ENCODE measurements at regions not wholly inside any gene's neighbourhood (a gene's known extent, or its start where the extent isn't known, plus 50 kb on each side); places are given as distances from the start of the nearest gene placed in this dataset.

GRCh38 chr1:38781872-38782617, 77.5 kb downstream of the RRAGC start:
- H3K4me3 ChIP-seq (replicated peaks; ENCODE audit: low read depth, low read length): no peak overlapping the region

GRCh38 chr1:38780133-38780532, 79.4 kb downstream of the RRAGC start:
- no peaks in the 10 kb centered on the region for H3K36me3 ChIP-seq (ENCODE audit: control insufficient read depth, insufficient read depth, low read length)
- DNase-seq (ENCODE audit: extremely low read depth, insufficient read length): no peak
- H3K27me3 ChIP-seq (replicated peaks; ENCODE audit: control insufficient read depth, insufficient read depth, low read length): peaks cover 4% of the 10 kb centered on the region
- no peak overlapping the region for H3K4me3 ChIP-seq (replicated peaks; ENCODE audit: low read depth, low read length)
- TF ChIP-seq, protein P1, sequence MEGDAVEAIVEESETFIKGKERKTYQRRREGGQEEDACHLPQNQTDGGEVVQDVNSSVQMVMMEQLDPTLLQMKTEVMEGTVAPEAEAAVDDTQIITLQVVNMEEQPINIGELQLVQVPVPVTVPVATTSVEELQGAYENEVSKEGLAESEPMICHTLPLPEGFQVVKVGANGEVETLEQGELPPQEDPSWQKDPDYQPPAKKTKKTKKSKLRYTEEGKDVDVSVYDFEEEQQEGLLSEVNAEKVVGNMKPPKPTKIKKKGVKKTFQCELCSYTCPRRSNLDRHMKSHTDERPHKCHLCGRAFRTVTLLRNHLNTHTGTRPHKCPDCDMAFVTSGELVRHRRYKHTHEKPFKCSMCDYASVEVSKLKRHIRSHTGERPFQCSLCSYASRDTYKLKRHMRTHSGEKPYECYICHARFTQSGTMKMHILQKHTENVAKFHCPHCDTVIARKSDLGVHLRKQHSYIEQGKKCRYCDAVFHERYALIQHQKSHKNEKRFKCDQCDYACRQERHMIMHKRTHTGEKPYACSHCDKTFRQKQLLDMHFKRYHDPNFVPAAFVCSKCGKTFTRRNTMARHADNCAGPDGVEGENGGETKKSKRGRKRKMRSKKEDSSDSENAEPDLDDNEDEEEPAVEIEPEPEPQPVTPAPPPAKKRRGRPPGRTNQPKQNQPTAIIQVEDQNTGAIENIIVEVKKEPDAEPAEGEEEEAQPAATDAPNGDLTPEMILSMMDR (IDR thresholded peaks at IDR 0.05; ENCODE audit: insufficient read depth, low read length, poor library complexity, severe bottlenecking): no peak

More at GRCh38 chr1:38781872-38782617, 77.5 kb downstream of the RRAGC start:
- TF ChIP-seq, protein P1 (IDR thresholded peaks at IDR 0.05; ENCODE audit: insufficient read depth, low read length, poor library complexity, severe bottlenecking): no peak
- peaks cover 4% of the 10 kb centered on the region for H3K27me3 ChIP-seq (replicated peaks; ENCODE audit: control insufficient read depth, insufficient read depth, low read length)
- H3K36me3 ChIP-seq (ENCODE audit: control insufficient read depth, insufficient read depth, low read length): no peaks in the 10 kb centered on the region
- no peak for DNase-seq (ENCODE audit: extremely low read depth, insufficient read length)

GRCh38 chr1:38779491-38779890, 80.1 kb downstream of the RRAGC start:
- no peak for DNase-seq (ENCODE audit: extremely low read depth, insufficient read length)
- TF ChIP-seq, protein P1 (IDR thresholded peaks at IDR 0.05; ENCODE audit: insufficient read depth, low read length, poor library complexity, severe bottlenecking): no peak
- peaks cover 4% of the 10 kb centered on the region for H3K27me3 ChIP-seq (replicated peaks; ENCODE audit: control insufficient read depth, insufficient read depth, low read length)
- no peaks in the 10 kb centered on the region for H3K36me3 ChIP-seq (ENCODE audit: control insufficient read depth, insufficient read depth, low read length)
- H3K4me3 ChIP-seq (replicated peaks; ENCODE audit: low read depth, low read length): no peak overlapping the region

DNA sequence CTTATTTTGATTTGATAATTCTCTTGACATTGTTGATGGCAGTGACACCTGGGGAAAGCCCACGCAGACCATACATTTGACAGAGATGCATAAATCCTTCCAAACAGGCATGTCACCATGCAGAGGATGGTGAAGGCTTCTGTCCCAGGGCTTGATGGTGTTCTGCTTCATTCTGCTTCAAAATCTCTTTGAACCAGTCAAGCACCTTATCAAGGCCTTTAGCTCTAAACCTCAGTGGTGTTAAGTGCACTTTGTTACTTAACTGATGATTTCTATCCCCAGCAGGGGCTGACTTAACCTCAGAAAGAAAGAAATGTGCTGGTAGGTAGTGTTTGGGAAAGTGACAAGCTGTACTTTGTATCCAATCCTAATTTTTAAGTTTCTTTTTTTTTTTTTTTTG, 81.1 kb downstream of the RRAGC start:
- DNase-seq (ENCODE audit: extremely low read depth, insufficient read length): no peak
- no peaks in the 10 kb centered on the region for H3K36me3 ChIP-seq (ENCODE audit: control insufficient read depth, insufficient read depth, low read length)
- TF ChIP-seq, protein P1 (IDR thresholded peaks at IDR 0.05; ENCODE audit: insufficient read depth, low read length, poor library complexity, severe bottlenecking): no peak
- H3K4me3 ChIP-seq (replicated peaks; ENCODE audit: low read depth, low read length): no peak overlapping the region
- H3K27me3 ChIP-seq (replicated peaks; ENCODE audit: control insufficient read depth, insufficient read depth, low read length): peaks cover 4% of the 10 kb centered on the region

GRCh38 chr1:38778051-38778450, 81.5 kb downstream of the RRAGC start:
- TF ChIP-seq, protein P1 (IDR thresholded peaks at IDR 0.05; ENCODE audit: insufficient read depth, low read length, poor library complexity, severe bottlenecking): no peak
- H3K4me3 ChIP-seq (replicated peaks; ENCODE audit: low read depth, low read length): no peak overlapping the region
- DNase-seq (ENCODE audit: extremely low read depth, insufficient read length): no peak
- H3K36me3 ChIP-seq (ENCODE audit: control insufficient read depth, insufficient read depth, low read length): no peaks in the 10 kb centered on the region
- H3K27me3 ChIP-seq (replicated peaks; ENCODE audit: control insufficient read depth, insufficient read depth, low read length): peaks cover 4% of the 10 kb centered on the region

Measured in GM06990 (cell line).